Body of pancreas (tissue), 4 donors: ENCODE measurements at regions not wholly inside any gene's neighbourhood (a gene's known extent, or its start where the extent isn't known, plus 50 kb on each side); places are given as distances from the start of the nearest gene placed in this dataset.

Source experiments
- ATAC-seq: fragments of 150-250 bp; one replicate; pipeline ENCODE4 v1.9.1; 2016
- DNase-seq, 4 donors: peaks; one replicate each; pipeline ENCODE4 v3.0.0-alpha.2; 2019
- H3K27ac ChIP-seq, 4 donors: fragments of 200-600 bp; sonication (generic); 1 replicate in 3 of 4; 2 replicates in 1 of 4; pipeline versions ENCODE4 v1.5.1 to v1.6.1; 2016 to 2019; ENCODE audit warnings: mild to moderate bottlenecking in 1 of 4, mixed read lengths in 1 of 4, moderate library complexity in 1 of 4
- H3K27me3 ChIP-seq, 2 donors: fragments of 200-600 bp; sonication (generic); one replicate each; pipeline ENCODE4 v1.6.0; 2016; ENCODE audit warnings: mild to moderate bottlenecking in 1 of 2
- H3K36me3 ChIP-seq, 2 donors: fragments of 200-600 bp; sonication (generic); replicated peaks in 1 of 2; 2 replicates each; pipeline ENCODE4 v1.5.1; 2016; ENCODE audit warnings: low read depth in 2 of 2; ENCODE audit not compliant: insufficient read depth in 1 of 2
- H3K4me1 ChIP-seq: fragments of 200-600 bp; sonication (generic); one replicate; pipeline ENCODE4 v1.6.0; 2016
- H3K4me3 ChIP-seq, 2 donors: fragments of 200-600 bp; sonication (generic); 1 replicate in 1 of 2; 2 replicates in 1 of 2; pipeline ENCODE4 v1.5.1; 2016 to 2019
- H3K9me3 ChIP-seq, 3 donors: fragments of 200-600 bp; sonication (generic); 1 replicate in 2 of 3; 2 replicates in 1 of 3; pipeline ENCODE4 v1.5.1; 2016
- CTCF ChIP-seq, 7 experiments: fragments of 450-650 bp in 4 of 7; fragments of 200-600 bp in 3 of 7; sonication (generic) in 3 of 7; IDR thresholded peaks; one replicate each; pipeline ENCODE4 v1.5.1; 2016 to 2019; ENCODE audit warnings: antibody characterized with exemption in 7 of 7
- POLR2A ChIP-seq, 3 donors: fragments of 450-650 bp; IDR thresholded peaks; one replicate each; pipeline ENCODE4 v1.6.1; 2016; ENCODE audit warnings: antibody characterized with exemption in 3 of 3, mild to moderate bottlenecking in 2 of 3
- WGBS, 2 donors: methylation state at CpG; one replicate each; pipeline ENCODE4 v1.1.5; 2017; 5-methylcytosine and 5-hydroxymethylcytosine counted together
- intact Hi-C: fragments of 100-400 bp; cut with DNase I; formaldehyde crosslinking; loops from one replicate; pipeline ENCODE4 v1.15.1; 2023

GRCh38 chr11:115060840-115061239 is 382.5 kb downstream of the NXPE2 start:
- TF ChIP-seq CTCF (IDR thresholded peaks at IDR 0.05): no peak
- no peak for TF ChIP-seq POLR2A (IDR thresholded peaks at IDR 0.05)
- Histone ChIP-seq H3K27ac (no peak overlapping the region), H3K4me3 (no peak overlapping the region), H3K9me3 (peaks cover 0 to 18% (median 0%) of the 10 kb centered on the region in 3 donors), H3K36me3 (no peaks in the 10 kb centered on the region), H3K27me3 (no peaks in the 10 kb centered on the region), H3K4me1 (no peaks in the 10 kb centered on the region)
- 28 to 34% methylated on average over 4 of the region's 4 CpGs for WGBS, 2 donors
- ATAC-seq (no peak), DNase-seq (no peak)
- intact Hi-C loops: no loop called here

- no peaks in the 10 kb centered on the region for H3K4me1 ChIP-seq
- H3K27me3 ChIP-seq: no peaks in the 10 kb centered on the region
- 79 to 88% methylated on average over 3 of the region's 3 CpGs for WGBS, 2 donors
- intact Hi-C loops: no loop called here
- DNase-seq (no peak), ATAC-seq (no peak)
- H3K36me3 ChIP-seq: no peaks in the 10 kb centered on the region
- TF ChIP-seq CTCF (IDR thresholded peaks at IDR 0.05) (no peak), POLR2A (IDR thresholded peaks at IDR 0.05) (no peak)
- no peak overlapping the region for H3K4me3 ChIP-seq
- H3K27ac ChIP-seq: no peak overlapping the region
- peaks cover 0 to 9% (median 0%) of the 10 kb centered on the region in 3 donors for H3K9me3 ChIP-seq
These were observed 387.0 kb downstream of the NXPE2 start for GRCh38 chr11:115065314-115065713.

GRCh38 chr11:115065830-115066664 is 387.7 kb downstream of the NXPE2 start:
- Histone ChIP-seq H3K4me1 (no peaks in the 10 kb centered on the region), H3K9me3 (peaks cover 0 to 9% (median 0%) of the 10 kb centered on the region in 3 donors), H3K27me3 (no peaks in the 10 kb centered on the region), H3K4me3 (no peak overlapping the region), H3K27ac (no peak overlapping the region), H3K36me3 (no peaks in the 10 kb centered on the region)
- DNase-seq: no peak
- ATAC-seq: no peak
- no peak for TF ChIP-seq POLR2A (IDR thresholded peaks at IDR 0.05)
- no peak for TF ChIP-seq CTCF (IDR thresholded peaks at IDR 0.05)
- 68 to 72% methylated on average over 9 of the region's 9 CpGs for WGBS, 2 donors
- intact Hi-C loops: no loop called here

- H3K9me3 ChIP-seq: peaks cover 0 to 9% (median 0%) of the 10 kb centered on the region in 3 donors
- H3K27ac ChIP-seq: no peak overlapping the region
- WGBS, 2 donors: 24 to 39% methylated on average over 1 of the region's 1 CpG
- H3K27me3 ChIP-seq: no peaks in the 10 kb centered on the region
- ATAC-seq (no peak), DNase-seq (no peak)
- no peaks in the 10 kb centered on the region for H3K36me3 ChIP-seq
- intact Hi-C loops: no loop called here
- no peak overlapping the region for H3K4me3 ChIP-seq
- no peaks in the 10 kb centered on the region for H3K4me1 ChIP-seq
- TF ChIP-seq CTCF (IDR thresholded peaks at IDR 0.05) (no peak), POLR2A (IDR thresholded peaks at IDR 0.05) (no peak)
These were observed 389.1 kb downstream of the NXPE2 start for GRCh38 chr11:115067471-115067870.
